ENCODE measurements at regions not wholly inside any gene's neighbourhood (a gene's known extent, or its start where the extent isn't known, plus 50 kb on each side); places are given as distances from the start of the nearest gene placed in this dataset.
A peak's percentile ranks its signal among the peaks of the same experiment; 100 is the strongest.

- H3K4me3 ChIP-seq (ENCODE audit: control insufficient read depth, low read depth, low read length): no peak overlapping the region
- TF ChIP-seq, protein P1, sequence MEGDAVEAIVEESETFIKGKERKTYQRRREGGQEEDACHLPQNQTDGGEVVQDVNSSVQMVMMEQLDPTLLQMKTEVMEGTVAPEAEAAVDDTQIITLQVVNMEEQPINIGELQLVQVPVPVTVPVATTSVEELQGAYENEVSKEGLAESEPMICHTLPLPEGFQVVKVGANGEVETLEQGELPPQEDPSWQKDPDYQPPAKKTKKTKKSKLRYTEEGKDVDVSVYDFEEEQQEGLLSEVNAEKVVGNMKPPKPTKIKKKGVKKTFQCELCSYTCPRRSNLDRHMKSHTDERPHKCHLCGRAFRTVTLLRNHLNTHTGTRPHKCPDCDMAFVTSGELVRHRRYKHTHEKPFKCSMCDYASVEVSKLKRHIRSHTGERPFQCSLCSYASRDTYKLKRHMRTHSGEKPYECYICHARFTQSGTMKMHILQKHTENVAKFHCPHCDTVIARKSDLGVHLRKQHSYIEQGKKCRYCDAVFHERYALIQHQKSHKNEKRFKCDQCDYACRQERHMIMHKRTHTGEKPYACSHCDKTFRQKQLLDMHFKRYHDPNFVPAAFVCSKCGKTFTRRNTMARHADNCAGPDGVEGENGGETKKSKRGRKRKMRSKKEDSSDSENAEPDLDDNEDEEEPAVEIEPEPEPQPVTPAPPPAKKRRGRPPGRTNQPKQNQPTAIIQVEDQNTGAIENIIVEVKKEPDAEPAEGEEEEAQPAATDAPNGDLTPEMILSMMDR (conservative IDR thresholded peaks at IDR 0.05; ENCODE audit: control insufficient read depth, insufficient read depth, low read depth, low read length): no peak
- DNase-seq (ENCODE audit: low read depth): peak; percentile 82
Observed at GRCh38 chr18:48488388-48488850, 50.4 kb upstream of the CTIF start.

- no peak overlapping the region for H3K4me3 ChIP-seq (ENCODE audit: control insufficient read depth, low read depth, low read length)
- TF ChIP-seq, protein P1 (conservative IDR thresholded peaks at IDR 0.05; ENCODE audit: control insufficient read depth, insufficient read depth, low read depth, low read length): no peak
- peak; percentile 63 for DNase-seq (ENCODE audit: low read depth)
Observed at GRCh38 chr18:48486754-48487153, 52.1 kb upstream of the CTIF start.

DNA sequence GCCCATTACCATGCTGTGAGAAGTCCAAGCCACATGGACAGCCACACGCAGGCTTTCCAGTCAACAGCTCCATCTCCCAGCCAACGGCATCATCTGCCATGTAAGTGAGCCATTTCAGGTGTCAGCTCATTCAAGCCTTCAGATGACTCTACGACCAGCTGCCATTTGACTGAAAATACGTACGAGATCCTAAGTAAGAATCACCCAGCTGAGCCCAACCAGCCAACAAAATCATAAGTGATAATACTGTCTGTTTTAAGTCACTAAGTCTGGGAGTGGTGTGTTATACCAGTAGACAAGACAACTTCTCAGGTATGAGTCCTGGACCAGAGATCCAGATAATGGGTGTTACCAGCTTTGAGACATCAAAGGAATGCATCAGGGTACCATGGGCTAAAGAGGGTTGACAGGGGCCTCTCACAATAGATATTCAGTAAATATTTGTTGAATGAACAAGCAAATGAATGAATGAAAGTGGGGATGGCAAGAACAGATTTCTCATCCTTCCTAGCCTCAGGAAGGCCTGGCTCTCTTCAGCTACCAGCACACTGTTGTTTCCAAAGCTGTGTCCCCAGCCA is 52.9 kb upstream of the CTIF start:
- TF ChIP-seq, protein P1 (conservative IDR thresholded peaks at IDR 0.05; ENCODE audit: control insufficient read depth, insufficient read depth, low read depth, low read length): no peak
- H3K4me3 ChIP-seq (ENCODE audit: control insufficient read depth, low read depth, low read length): no peak overlapping the region
- DNase-seq (ENCODE audit: low read depth): no peak

GRCh38 chr18:48481092-48481491 is 57.7 kb upstream of the CTIF start:
- H3K4me3 ChIP-seq (ENCODE audit: control insufficient read depth, low read depth, low read length): no peak overlapping the region
- TF ChIP-seq, protein P1 (conservative IDR thresholded peaks at IDR 0.05; ENCODE audit: control insufficient read depth, insufficient read depth, low read depth, low read length): no peak
- DNase-seq (ENCODE audit: low read depth): no peak

GRCh38 chr18:48479531-48479930 is 59.3 kb upstream of the CTIF start:
- no peak for DNase-seq (ENCODE audit: low read depth)
- no peak overlapping the region for H3K4me3 ChIP-seq (ENCODE audit: control insufficient read depth, low read depth, low read length)
- TF ChIP-seq, protein P1 (conservative IDR thresholded peaks at IDR 0.05; ENCODE audit: control insufficient read depth, insufficient read depth, low read depth, low read length): no peak

- TF ChIP-seq, protein P1 (conservative IDR thresholded peaks at IDR 0.05; ENCODE audit: control insufficient read depth, insufficient read depth, low read depth, low read length): no peak
Observed at GRCh38 chr18:48477348-48477747, 61.5 kb upstream of the CTIF start.

DNA sequence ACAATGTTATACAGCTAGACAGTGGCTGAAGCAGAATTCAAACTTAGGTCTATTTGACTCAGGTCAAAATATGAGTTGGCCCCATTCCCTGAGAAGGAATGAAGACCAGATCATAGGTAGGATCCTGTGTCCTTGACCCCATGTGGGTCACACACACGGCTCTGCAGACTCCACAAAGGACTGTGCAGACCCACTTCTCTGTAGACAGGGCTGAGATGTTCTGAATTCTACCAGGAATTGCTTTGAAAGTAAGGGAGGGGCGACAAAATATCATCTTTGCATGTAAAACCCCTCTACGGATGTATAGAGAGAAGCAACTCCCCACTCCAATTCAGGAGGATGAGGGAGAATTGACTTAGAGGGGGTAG is 62.3 kb upstream of the CTIF start:
- DNase-seq (ENCODE audit: low read depth): no peak
- no peak overlapping the region for H3K4me3 ChIP-seq (ENCODE audit: control insufficient read depth, low read depth, low read length)
- TF ChIP-seq, protein P1 (conservative IDR thresholded peaks at IDR 0.05; ENCODE audit: control insufficient read depth, insufficient read depth, low read depth, low read length): no peak

More at GRCh38 chr18:48477348-48477747, 61.5 kb upstream of the CTIF start:
- H3K4me3 ChIP-seq (ENCODE audit: control insufficient read depth, low read depth, low read length): no peak overlapping the region
- no peak for DNase-seq (ENCODE audit: low read depth)
